Stimulated activated CD4-positive, alpha-beta T cell treated with anti-CD3 and anti-CD28 coated beads, Interleukin-2, amount 100 ng/mL, for 48 hours (primary cell): ENCODE measurements at regions not wholly inside any gene's neighbourhood (a gene's known extent, or its start where the extent isn't known, plus 50 kb on each side); places are given as distances from the start of the nearest gene placed in this dataset.
"Not testable (repeated sequence)": the region's sequence is repeated elsewhere in the genome, so short reads cannot be mapped to it uniquely, and the experiment has no call there.

Source experiments
- DNase-seq, 2 donors: peaks; one replicate each; pipeline ENCODE4 v3.0.0-alpha.2; 2020

- DNase-seq: no peak
Observed at GRCh38 chr2:49465157-49465831, 311.0 kb upstream of the FSHR start.

DNA sequence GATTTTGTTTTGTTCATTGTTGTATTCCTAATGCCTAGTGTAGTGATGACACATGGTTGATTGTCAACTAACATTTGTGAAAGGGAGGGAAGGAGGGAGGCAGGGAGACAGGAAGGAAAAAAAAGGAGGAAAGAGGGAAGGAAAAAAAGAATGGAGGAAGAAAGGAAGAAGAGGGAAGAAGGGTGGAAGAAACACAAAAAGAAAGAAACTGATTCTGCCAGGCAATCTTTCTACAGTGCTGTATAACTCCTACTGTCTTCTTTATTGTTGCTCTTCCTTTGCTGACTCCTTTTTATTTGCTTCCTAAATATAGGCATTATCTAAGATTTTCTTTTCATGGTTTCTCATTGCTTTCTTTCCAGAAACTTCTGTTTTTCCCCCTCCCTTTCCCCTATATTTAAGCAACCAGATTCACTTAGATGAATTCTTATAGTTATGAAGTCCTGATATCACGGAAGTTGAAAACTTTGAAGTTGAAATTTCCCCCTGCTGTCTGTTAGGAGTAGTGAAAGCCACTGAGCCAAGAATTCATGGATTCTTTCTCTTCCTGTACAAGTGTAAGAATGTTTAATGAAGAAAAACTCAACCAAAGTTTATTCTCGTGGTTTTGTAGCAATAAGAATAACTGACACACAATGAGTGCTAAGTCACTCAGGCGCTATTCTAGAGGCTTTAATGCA, 305.1 kb upstream of the FSHR start:
- DNase-seq: no peak

DNA sequence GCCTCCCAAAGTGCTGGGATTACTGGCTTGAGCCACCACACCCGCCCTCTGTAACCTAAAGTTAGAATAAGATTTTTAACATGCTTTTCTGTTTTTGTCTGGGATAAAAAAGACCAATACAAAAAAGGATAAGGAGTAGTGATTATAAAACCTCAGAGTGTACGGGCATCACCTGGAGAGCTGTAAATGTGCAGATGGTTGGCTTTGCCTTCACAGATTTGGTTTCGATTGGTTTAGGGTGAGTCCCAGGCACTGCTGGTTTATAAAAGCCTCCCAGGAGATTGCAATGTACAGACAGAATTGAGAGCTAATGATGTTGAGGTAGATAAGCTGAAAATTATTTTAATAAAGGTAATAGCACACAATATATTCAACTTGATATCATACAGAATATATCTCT, 289.7 kb upstream of the FSHR start:
- no peak for DNase-seq

GRCh38 chr2:49426996-49427395, 272.7 kb upstream of the FSHR start:
- no peak for DNase-seq

GRCh38 chr2:49416252-49416651, 261.9 kb upstream of the FSHR start:
- DNase-seq: no peak

- no peak for DNase-seq
Observed at GRCh38 chr2:49404108-49404507, 249.8 kb upstream of the FSHR start.

- no peak for DNase-seq
Observed at GRCh38 chr2:49403637-49404036, 249.3 kb upstream of the FSHR start.

DNA sequence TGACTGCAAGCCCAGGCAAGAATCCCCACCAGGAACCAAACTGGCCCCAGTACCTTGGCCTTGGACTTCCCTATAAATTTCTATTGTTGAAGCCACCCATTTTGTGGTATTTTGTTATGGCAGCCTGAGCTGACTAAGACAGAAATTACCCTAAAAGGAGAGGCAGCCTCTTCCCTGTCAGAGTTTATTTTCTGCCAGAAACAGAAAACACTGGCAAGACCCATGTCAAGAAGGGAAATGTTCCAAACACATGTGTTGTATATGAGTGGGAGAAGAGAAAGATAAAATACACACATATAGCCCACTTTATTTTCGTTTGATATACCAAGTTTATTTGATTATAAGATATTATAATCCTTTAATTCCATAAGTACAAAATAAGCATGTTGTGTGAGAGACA, 225.1 kb upstream of the FSHR start:
- DNase-seq: no peak

DNA sequence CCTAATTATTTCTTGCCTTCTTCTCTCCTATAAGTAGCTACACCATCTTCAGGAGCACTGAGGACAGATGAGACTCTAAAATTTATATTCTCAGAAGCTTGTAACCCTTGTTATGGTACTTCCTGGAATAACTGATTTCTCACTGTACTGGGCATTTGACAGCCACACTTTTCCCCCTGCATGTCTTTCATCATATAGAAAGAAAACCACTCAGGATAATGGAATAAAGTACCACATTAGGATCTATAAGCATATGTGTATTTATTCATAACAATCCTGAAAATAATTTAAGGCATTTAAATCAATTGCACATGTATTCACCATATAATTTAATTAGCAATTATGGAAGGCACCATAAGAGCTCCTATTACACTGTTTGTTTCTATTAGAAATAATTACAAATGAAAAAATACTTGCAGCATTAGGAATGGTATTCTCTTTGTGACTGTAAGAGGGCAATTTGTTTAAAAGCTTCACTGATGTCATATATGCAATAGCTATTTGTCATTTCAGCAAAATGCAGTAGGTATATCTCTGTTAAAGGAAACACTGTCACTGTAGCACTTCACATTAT, 216.9 kb upstream of the FSHR start:
- no peak for DNase-seq

DNA sequence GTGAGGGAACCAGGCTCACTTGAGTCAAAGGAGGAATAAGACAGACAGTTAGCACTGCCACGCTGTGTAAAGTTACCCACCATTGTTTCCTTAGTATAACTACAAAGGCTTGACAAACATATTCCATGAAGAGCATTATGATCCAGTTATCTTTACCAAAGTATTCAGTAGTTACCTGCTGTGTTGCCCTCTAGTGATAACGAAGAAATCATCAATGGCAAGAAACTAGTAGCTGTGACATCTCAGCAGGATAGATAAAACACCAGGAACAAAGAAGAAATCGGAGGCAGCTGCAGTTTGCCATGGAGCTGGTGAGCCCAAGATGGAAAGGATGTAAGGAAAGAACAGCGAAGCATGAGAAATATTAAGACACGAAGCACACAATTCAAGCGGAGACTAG, 215.3 kb upstream of the FSHR start:
- no peak for DNase-seq

GRCh38 chr2:49369101-49369500, 214.8 kb upstream of the FSHR start:
- DNase-seq: no peak

DNA sequence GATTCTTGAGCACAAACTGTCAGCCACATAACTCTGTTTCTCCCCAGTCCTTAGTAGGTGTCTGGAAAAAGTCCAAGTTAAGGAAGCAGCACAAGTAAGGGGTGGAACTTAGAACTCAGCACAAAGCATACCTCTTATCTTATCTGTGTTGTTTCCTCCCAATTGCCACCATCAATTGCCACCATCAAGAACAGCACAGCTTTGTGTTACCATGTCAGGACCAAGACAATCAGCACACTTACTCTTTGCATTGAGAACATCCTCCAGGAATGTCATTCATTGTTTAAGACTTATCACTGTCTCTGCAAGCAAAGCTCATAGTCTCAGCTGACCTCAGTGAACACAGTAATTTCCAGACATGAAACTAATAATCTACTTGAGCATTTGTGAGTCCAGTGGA, 212.7 kb upstream of the FSHR start:
- no peak for DNase-seq

DNA sequence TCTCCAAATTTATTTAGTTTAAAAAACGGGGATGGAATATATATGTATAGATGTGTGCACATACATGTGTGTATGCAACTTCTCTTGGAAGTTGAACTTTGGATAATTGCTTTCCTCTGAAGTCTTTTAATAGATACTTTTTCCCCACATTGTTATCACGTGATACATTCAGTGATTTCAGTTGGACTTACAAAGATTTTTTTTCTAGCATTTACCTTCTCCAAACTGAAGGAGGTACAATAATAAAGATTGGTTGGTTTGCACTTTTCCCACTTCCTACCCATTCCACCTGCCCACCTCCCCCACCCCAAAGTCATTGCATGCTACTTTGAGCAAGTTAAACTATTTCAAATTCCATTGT, 206.1 kb upstream of the FSHR start:
- DNase-seq: no peak

DNA sequence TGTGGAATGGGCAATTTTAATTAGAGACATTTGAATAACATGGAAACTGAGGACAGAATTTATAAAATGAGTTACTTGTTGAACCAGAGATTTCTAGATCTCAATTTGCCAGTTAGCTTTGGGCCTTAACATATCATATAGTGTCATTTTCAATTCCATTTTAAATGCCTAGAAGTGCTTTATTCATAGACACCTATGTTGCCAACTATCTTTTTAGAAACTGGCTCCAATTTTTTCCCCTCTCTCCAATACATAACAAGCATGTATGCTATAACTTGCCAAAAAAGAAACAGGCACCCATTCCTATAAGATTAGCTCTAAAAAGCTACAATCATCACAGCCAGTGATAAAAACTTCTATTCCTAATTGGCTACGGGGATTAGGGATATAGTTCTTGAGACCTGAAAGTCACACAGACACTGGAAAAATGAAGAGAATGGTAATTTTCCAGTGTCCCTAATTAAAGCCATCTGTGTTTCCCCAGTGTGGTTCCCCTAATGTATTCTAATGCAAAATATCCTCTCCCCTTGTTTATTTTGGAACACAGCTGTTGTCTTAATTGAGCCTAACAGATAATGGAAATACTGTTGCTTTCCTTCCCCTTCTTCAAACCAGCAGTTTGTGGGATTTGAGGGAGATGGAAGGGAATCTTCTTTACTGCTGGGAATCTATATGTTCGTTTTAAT, 205.5 kb upstream of the FSHR start:
- no peak for DNase-seq

DNA sequence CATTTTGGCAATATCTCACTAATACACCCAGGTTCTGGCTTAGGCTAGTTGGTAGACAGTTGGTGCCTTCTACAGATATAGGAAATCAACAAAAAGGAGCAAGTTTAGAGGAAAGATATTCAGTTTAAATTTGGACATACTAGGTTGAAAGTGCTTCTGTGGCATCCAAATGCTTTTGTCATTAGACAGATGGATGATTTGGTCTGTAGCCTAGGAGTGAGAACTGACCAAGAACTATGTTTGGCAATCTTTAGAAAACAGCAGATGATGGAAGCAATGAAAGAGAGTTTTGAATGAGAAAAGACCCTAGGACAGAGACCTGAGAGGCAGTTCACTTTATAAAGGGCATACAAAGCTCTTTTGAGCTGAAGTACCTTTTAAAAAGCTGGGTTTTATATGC, 201.3 kb upstream of the FSHR start:
- DNase-seq: no peak

DNA sequence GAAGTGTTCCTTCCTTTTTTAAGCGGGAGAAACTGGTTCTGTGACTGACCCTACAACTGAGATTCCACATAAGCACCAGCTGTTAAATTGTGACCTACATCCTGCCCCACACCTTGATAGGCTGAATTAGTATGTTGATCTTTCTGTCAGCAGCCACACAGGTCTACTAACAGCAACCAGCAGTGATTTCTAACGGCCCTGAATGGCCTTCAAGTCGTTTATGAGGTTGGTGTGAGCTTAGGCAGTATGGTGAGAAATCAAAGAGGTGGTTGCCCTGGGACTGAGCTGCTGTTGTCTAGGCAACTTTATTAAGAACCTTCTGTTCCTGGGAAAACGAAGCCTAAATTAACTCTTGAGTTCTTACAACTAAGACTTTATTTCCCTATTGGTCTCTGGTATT, 197.2 kb upstream of the FSHR start:
- no peak for DNase-seq

GRCh38 chr2:49343638-49344037, 189.3 kb upstream of the FSHR start:
- DNase-seq: no peak

- no peak for DNase-seq
Observed at GRCh38 chr2:49342156-49342555, 187.8 kb upstream of the FSHR start.

DNA sequence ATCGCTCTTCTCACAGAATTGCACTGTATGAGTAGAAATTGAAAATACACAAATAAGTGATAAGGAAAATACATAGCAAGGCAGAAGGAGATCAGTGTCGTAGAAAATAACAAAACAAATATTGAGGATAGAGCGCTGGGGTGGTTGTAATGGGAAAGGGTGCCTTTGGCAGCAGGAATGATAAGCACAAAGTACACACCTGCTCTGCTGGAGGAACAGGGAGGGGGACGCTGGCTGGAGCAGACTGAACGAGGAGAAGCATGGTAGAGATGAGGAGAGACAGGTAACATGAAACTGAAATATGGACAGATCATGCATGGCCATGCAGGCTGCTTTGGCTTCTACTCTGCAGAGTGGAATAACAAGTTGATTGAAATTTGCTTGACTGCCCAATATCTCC, 181.2 kb upstream of the FSHR start:
- DNase-seq: no peak

- no peak for DNase-seq
Observed at GRCh38 chr2:49332415-49332814, 178.1 kb upstream of the FSHR start.

- DNase-seq: no peak
Observed at GRCh38 chr2:49318531-49318930, 164.2 kb upstream of the FSHR start.

- no peak for DNase-seq
Observed at GRCh38 chr2:49309461-49309860, 155.1 kb upstream of the FSHR start.

DNA sequence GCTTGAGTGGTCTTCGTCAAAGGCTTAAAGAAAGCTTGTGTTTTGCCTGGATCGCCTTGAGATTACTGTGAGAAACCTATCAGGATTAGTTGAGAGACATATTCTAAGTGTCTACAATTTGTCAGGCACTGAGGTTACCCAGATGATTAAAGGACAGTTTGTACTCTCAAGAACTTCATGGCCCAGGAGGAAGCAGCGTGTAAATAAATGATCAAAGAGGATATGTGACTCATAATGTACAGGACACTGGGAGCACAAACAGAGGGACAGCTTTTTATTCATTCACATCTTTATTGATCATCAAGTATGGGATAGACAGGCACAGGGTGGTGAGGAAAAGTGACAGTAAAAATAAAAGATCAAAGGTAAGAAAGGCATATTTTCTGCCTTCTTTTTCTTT, 152.6 kb upstream of the FSHR start:
- DNase-seq: no peak

- DNase-seq: not testable (repeated sequence)
Observed at GRCh38 chr2:49298693-49299092, 144.4 kb upstream of the FSHR start.
